Neural cell (in vitro differentiated cells): ENCODE measurements at regions not wholly inside any gene's neighbourhood (a gene's known extent, or its start where the extent isn't known, plus 50 kb on each side); places are given as distances from the start of the nearest gene placed in this dataset.

Experiments used
- H2AFZ ChIP-seq: fragments of 200-600, 300-800 bp; sonication (generic), shearing (Covaris generic); 2 replicates; pipeline ENCODE4 v1.6.0; 2014; ENCODE audit warnings: low read depth, mild to moderate bottlenecking, antibody characterized with exemption, low read length, moderate library complexity
- H3F3A ChIP-seq: fragments of 200-600 bp; shearing (Covaris generic); 2 replicates; pipeline ENCODE4 v1.6.1; 2016; ENCODE audit warnings: mild to moderate bottlenecking, moderate library complexity, mixed read lengths, antibody characterized with exemption, low read length; ENCODE audit not compliant: insufficient read depth, poor library complexity, severe bottlenecking
- H3K27ac ChIP-seq: fragments of 200-600, 300-800 bp; sonication (generic), shearing (Covaris generic); 2 replicates; pipeline ENCODE4 v1.5.1; 2014; ENCODE audit warnings: mild to moderate bottlenecking, low read length, moderate library complexity
- H3K27me3 ChIP-seq: fragments of 300-800, 200-600 bp; sonication (generic), shearing (Covaris generic); 2 replicates; pipeline ENCODE4 v1.6.0; 2014; ENCODE audit warnings: mild to moderate bottlenecking, low read depth, low read length, moderate library complexity; ENCODE audit not compliant: insufficient read depth
- H3K36me3 ChIP-seq: fragments of 300-800, 200-600 bp; sonication (generic), shearing (Covaris generic); 2 replicates; pipeline ENCODE4 v1.5.1; 2014; ENCODE audit warnings: mild to moderate bottlenecking, antibody characterized with exemption, low read length, moderate library complexity; ENCODE audit not compliant: insufficient read depth
- H3K4me2 ChIP-seq: fragments of 300-800, 200-600 bp; sonication (generic), shearing (Covaris generic); 2 replicates; pipeline ENCODE4 v1.6.0; 2014; ENCODE audit warnings: mild to moderate bottlenecking, low read length
- H3K4me3 ChIP-seq: fragments of 300-800, 200-600 bp; sonication (generic), shearing (Covaris generic); 2 replicates; pipeline ENCODE4 v1.5.1; 2014; ENCODE audit warnings: mild to moderate bottlenecking, low read length, moderate library complexity
- H3K79me2 ChIP-seq: fragments of 200-600 bp; shearing (Covaris generic); replicated peaks from 2 replicates; pipeline ENCODE4 v1.6.0; 2014; ENCODE audit warnings: mild to moderate bottlenecking, low read length, moderate library complexity; ENCODE audit not compliant: insufficient read depth
- H3K9ac ChIP-seq: fragments of 300-800, 200-600 bp; sonication (generic), shearing (Covaris generic); 2 replicates; pipeline ENCODE4 v1.6.1; 2016; ENCODE audit warnings: mild to moderate bottlenecking, low read length, mixed read lengths
- H3K9me2 ChIP-seq: fragments of 200-600 bp; shearing (Covaris generic); 2 replicates; pipeline ENCODE4 v1.6.1; 2016; ENCODE audit warnings: mild to moderate bottlenecking, low read length, mixed read lengths; ENCODE audit not compliant: insufficient read depth
- H3K9me3 ChIP-seq: fragments of 200-600, 300-800 bp; sonication (generic), shearing (Covaris generic); 2 replicates; pipeline ENCODE4 v1.6.1; 2016; ENCODE audit warnings: mild to moderate bottlenecking, mixed run types, low read length, moderate library complexity, mixed read lengths
- H4K20me1 ChIP-seq: fragments of 200-600 bp; shearing (Covaris generic); 2 replicates; pipeline ENCODE4 v1.6.1; 2016; ENCODE audit warnings: mild to moderate bottlenecking, mixed run types; ENCODE audit not compliant: insufficient read depth
- CTCF ChIP-seq: fragments of 450-650 bp; IDR thresholded peaks from 2 replicates; pipeline ENCODE4 v1.5.1; 2014; ENCODE audit warnings: antibody characterized with exemption, mild to moderate bottlenecking, moderate library complexity; ENCODE audit not compliant: poor library complexity, severe bottlenecking
- EP300 ChIP-seq: fragments of 450-650 bp; conservative IDR thresholded peaks from 2 replicates; pipeline ENCODE4 v1.6.1; 2014; ENCODE audit warnings: antibody characterized with exemption, mild to moderate bottlenecking, moderate library complexity; ENCODE audit not compliant: poor library complexity, severe bottlenecking
- EZH2 ChIP-seq: fragments of 200-600, 300-800 bp; shearing (Covaris generic), sonication (generic); IDR thresholded peaks from 2 replicates; pipeline ENCODE4 v1.6.1; 2014; ENCODE audit warnings: antibody characterized with exemption, low read length, borderline replicate concordance, mild to moderate bottlenecking; ENCODE audit not compliant: insufficient read depth, poor library complexity, severe bottlenecking
- MXI1 ChIP-seq: fragments of 450-650 bp; conservative IDR thresholded peaks from 2 replicates; pipeline ENCODE4 v1.6.1; 2014; ENCODE audit warnings: antibody characterized with exemption, mild to moderate bottlenecking; ENCODE audit not compliant: poor library complexity, severe bottlenecking
- POLR2AphosphoS5 ChIP-seq: IDR thresholded peaks from 2 replicates; pipeline ENCODE4 v1.6.1; 2012
- RAD21 ChIP-seq: fragments of 450-650 bp; conservative IDR thresholded peaks from 2 replicates; pipeline ENCODE4 v1.6.1; 2014; ENCODE audit warnings: antibody characterized with exemption, mild to moderate bottlenecking, moderate library complexity
- REST ChIP-seq: IDR thresholded peaks from 2 replicates; pipeline ENCODE4 v1.6.1; 2012; ENCODE audit warnings: borderline replicate concordance
- SMC3 ChIP-seq: fragments of 450-650 bp; conservative IDR thresholded peaks from 2 replicates; pipeline ENCODE4 v1.6.1; 2014; ENCODE audit warnings: antibody characterized with exemption, mild to moderate bottlenecking, moderate library complexity; ENCODE audit not compliant: poor library complexity
- TAF1 ChIP-seq: IDR thresholded peaks from 2 replicates; pipeline ENCODE4 v1.6.1; 2012; ENCODE audit warnings: low read depth

GRCh38 chr22:48885271-48885918 is 942.3 kb downstream of the BRD1 start:
- Histone ChIP-seq H3K9ac (no peak overlapping the region), H3K4me2 (no peak overlapping the region), H3F3A (no peaks in the 10 kb centered on the region), H3K4me3 (no peak overlapping the region), H3K27me3 (no peaks in the 10 kb centered on the region), H4K20me1 (no peaks in the 10 kb centered on the region), H3K36me3 (no peaks in the 10 kb centered on the region), H3K9me2 (no peaks in the 10 kb centered on the region), H3K9me3 (no peaks in the 10 kb centered on the region), H3K79me2 (no peaks in the 10 kb centered on the region), H2AFZ (no peak overlapping the region), H3K27ac (no peak overlapping the region)
- TF ChIP-seq RAD21 (no peak), MXI1 (no peak), TAF1 (no peak), POLR2AphosphoS5 (no peak), EZH2 (no peak), REST (no peak), CTCF (no peak), EP300 (no peak), SMC3 (no peak)

- Histone ChIP-seq H3K27me3 (no peaks in the 10 kb centered on the region), H3K4me2 (no peak overlapping the region), H3K27ac (no peak overlapping the region), H3K36me3 (no peaks in the 10 kb centered on the region), H3K9me3 (no peaks in the 10 kb centered on the region), H3K4me3 (no peak overlapping the region), H4K20me1 (no peaks in the 10 kb centered on the region), H3K9me2 (no peaks in the 10 kb centered on the region), H3K9ac (no peak overlapping the region), H3F3A (no peaks in the 10 kb centered on the region), H2AFZ (no peak overlapping the region), H3K79me2 (no peaks in the 10 kb centered on the region)
- TF ChIP-seq POLR2AphosphoS5 (no peak), REST (no peak), SMC3 (no peak), MXI1 (no peak)
These were observed 942.9 kb downstream of the BRD1 start for GRCh38 chr22:48884786-48885185.
